T1000 (cell line): ENCODE measurements at regions not wholly inside any gene's neighbourhood (a gene's known extent, or its start where the extent isn't known, plus 50 kb on each side); places are given as distances from the start of the nearest gene placed in this dataset.
"Not testable (repeated sequence)": the region's sequence is repeated elsewhere in the genome, so short reads cannot be mapped to it uniquely, and the experiment has no call there.

ENCODE experiments used
- DNase-seq: peaks from one replicate; lab custom pipeline; 2025; ENCODE audit warnings: mixed read lengths; lab: John Stamatoyannopoulos, UW

GRCh38 chr5:117424559-117424958, 849.9 kb upstream of the SEMA6A start:
- DNase-seq: no peak

- no peak for DNase-seq
These were observed 842.9 kb upstream of the SEMA6A start for GRCh38 chr5:117417501-117417900.

GRCh38 chr5:117414926-117415325, 840.3 kb upstream of the SEMA6A start:
- DNase-seq: no peak

GRCh38 chr5:117411701-117412100, 837.1 kb upstream of the SEMA6A start:
- no peak for DNase-seq

GRCh38 chr5:117405197-117405596, 830.6 kb upstream of the SEMA6A start:
- DNase-seq: no peak

- no peak for DNase-seq
These were observed 820.0 kb upstream of the SEMA6A start for GRCh38 chr5:117394506-117395157.

- DNase-seq: no peak
These were observed 818.5 kb upstream of the SEMA6A start for GRCh38 chr5:117393125-117393524.

GRCh38 chr5:117380316-117380715, 805.7 kb upstream of the SEMA6A start:
- no peak for DNase-seq

- DNase-seq: no peak
These were observed 804.9 kb upstream of the SEMA6A start for GRCh38 chr5:117379521-117379920.

GRCh38 chr5:117376748-117377147, 802.1 kb upstream of the SEMA6A start:
- no peak for DNase-seq

- no peak for DNase-seq
These were observed 785.3 kb upstream of the SEMA6A start for GRCh38 chr5:117359895-117360294.

GRCh38 chr5:117357886-117358285, 783.3 kb upstream of the SEMA6A start:
- DNase-seq: no peak

GRCh38 chr5:117347280-117347679, 772.7 kb upstream of the SEMA6A start:
- no peak for DNase-seq

GRCh38 chr5:117343726-117344125, 769.1 kb upstream of the SEMA6A start:
- DNase-seq: not testable (repeated sequence)

- DNase-seq: no peak
These were observed 762.6 kb upstream of the SEMA6A start for GRCh38 chr5:117337064-117337749.

- no peak for DNase-seq
These were observed 761.6 kb upstream of the SEMA6A start for GRCh38 chr5:117336208-117336607.

GRCh38 chr5:117333011-117333410, 758.4 kb upstream of the SEMA6A start:
- no peak for DNase-seq

- no peak for DNase-seq
These were observed 757.7 kb upstream of the SEMA6A start for GRCh38 chr5:117332341-117332740.

- DNase-seq: no peak
These were observed 752.9 kb upstream of the SEMA6A start for GRCh38 chr5:117327511-117327910.

GRCh38 chr5:117326997-117327396, 752.4 kb upstream of the SEMA6A start:
- no peak for DNase-seq

GRCh38 chr5:117318528-117318927, 743.9 kb upstream of the SEMA6A start:
- no peak for DNase-seq

- no peak for DNase-seq
These were observed 740.5 kb upstream of the SEMA6A start for GRCh38 chr5:117315170-117315569.

- DNase-seq: not testable (repeated sequence)
These were observed 730.0 kb upstream of the SEMA6A start for GRCh38 chr5:117304512-117305107.
